ENCODE measurements at regions not wholly inside any gene's neighbourhood (a gene's known extent, or its start where the extent isn't known, plus 50 kb on each side); places are given as distances from the start of the nearest gene placed in this dataset.

- no peak for DNase-seq
These were observed 378.5 kb downstream of the PLPP3 start for GRCh38 chr1:56200896-56201295.

GRCh38 chr1:56200442-56200841 lies 378.9 kb downstream of the PLPP3 start:
- no peak for DNase-seq
- no peak for TF ChIP-seq POLR2A (IDR thresholded peaks at IDR 0.05; ENCODE audit: low read length)
- no peak for TF ChIP-seq GATA1 (IDR thresholded peaks at IDR 0.05; ENCODE audit: low read depth, low read length)

More at GRCh38 chr1:56200896-56201295, 378.5 kb downstream of the PLPP3 start:
- TF ChIP-seq POLR2A (IDR thresholded peaks at IDR 0.05; ENCODE audit: low read length) (no peak), GATA1 (IDR thresholded peaks at IDR 0.05; ENCODE audit: low read depth, low read length) (no peak)

DNA sequence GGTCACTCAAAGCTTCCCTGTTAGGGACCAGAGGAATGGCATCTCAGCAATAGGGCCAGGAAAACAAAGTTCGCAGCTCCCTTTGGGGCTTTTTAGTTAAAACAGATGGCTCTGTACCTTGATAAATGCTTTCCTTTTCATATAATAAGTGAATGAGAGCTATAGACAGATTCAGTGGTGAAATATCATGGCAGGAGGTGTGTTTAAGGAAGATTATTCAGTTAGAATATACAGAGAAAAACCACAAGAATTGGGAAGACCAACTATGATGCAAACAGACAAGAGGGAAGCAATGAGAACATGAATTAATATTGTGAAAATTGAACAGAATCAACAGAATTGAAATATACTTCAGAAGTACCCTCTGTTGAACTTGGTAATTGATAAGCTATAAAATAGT lies 379.4 kb downstream of the PLPP3 start:
- TF ChIP-seq GATA1 (IDR thresholded peaks at IDR 0.05; ENCODE audit: low read depth, low read length) (no peak), POLR2A (IDR thresholded peaks at IDR 0.05; ENCODE audit: low read length) (no peak)
- no peak for DNase-seq

- TF ChIP-seq POLR2A (IDR thresholded peaks at IDR 0.05; ENCODE audit: low read length), result no peak
- TF ChIP-seq GATA1 (IDR thresholded peaks at IDR 0.05; ENCODE audit: low read depth, low read length), result no peak
- no peak for DNase-seq
These were observed 380.3 kb downstream of the PLPP3 start for GRCh38 chr1:56199061-56199460.

DNA sequence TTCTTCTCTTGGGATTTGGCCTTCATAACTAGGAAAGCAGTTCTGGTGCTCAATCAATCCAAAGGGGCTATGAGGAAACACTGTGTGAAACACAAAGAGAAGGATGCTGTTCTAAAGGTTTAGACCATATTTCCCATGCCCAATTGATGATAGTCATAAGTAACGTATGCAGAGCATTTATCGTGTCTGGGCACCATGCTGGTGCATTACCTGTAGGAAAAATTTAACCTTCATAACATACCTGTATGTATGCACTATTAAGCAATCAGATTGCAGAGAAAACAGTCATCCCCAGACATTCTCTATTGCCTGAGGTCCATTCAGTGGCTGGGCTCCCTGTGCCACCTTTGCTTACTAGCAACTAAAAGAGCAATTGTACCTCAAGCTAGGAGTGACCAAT lies 381.4 kb downstream of the PLPP3 start:
- no peak for TF ChIP-seq GATA1 (IDR thresholded peaks at IDR 0.05; ENCODE audit: low read depth, low read length)
- TF ChIP-seq POLR2A (IDR thresholded peaks at IDR 0.05; ENCODE audit: low read length), result no peak
- DNase-seq, result no peak

DNA sequence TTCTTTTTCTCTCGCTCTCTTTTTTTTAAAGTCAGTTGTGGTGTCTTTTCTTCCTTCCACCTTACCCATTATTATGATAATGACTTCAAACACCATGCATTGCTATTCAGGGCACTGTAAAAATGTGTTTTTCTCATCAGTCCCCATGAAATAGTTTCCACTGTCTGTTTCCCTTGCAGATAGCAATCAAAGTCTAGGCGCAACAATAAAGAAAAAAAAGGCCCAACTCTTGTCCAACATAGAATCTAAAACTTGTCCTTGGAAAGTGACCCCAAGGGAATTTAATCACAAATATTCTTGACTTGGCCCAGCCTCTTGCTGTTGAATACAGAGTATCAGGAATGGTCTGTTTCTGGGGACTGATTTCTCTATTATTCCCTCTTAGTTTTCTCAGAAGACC lies 382.5 kb downstream of the PLPP3 start:
- no peak for DNase-seq
- no peak for TF ChIP-seq GATA1 (IDR thresholded peaks at IDR 0.05; ENCODE audit: low read depth, low read length)
- TF ChIP-seq POLR2A (IDR thresholded peaks at IDR 0.05; ENCODE audit: low read length), result no peak

DNA sequence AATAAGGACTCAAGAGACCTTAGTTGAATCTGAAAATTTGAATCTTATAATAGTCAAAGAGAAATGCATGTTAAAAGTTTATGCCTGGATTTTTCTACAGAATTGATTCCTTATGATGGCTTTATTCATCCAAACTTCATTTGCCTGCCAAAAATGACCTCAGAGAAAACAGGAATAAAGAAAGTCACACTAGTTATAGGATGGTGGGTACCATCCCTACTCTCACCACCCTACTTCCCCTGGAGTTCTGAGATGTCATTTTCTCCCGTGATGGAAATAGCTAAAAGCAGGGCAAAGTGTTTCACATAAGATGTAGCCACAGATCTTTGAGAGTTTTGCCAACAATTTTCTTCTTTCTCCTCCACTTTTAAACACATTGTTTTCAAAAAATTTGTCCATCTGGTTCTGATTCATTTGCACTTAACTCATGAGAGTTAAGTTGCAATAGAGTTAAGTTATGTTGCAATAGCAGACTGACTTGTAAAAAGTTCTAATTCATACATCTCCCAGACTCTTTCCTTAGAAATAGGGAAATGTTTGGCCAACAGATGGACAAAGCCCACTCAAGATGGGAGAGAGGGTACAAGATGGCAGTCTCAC lies 384.6 kb downstream of the PLPP3 start:
- DNase-seq, result no peak
- TF ChIP-seq POLR2A (IDR thresholded peaks at IDR 0.05; ENCODE audit: low read length), result no peak

DNA sequence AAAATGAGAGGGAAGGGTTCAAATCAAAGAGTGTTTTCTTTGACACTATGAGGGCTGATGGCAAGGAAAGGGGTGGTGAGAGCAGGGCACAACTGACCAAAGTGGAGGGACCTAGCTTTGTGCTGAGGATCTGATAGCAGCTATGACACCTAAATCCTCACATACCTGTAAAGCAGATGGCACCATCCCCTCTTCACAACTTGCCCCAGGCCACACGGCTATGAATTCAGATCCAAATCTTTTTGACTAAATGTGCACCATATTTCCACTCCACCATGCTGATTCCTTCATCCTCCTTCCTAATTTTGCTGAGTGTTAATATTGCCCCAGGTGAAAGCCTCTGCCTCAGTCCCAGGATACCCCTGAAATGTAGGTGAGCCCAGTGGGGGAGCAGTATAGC lies 385.7 kb downstream of the PLPP3 start:
- no peak for DNase-seq
- no peak for TF ChIP-seq GATA1 (IDR thresholded peaks at IDR 0.05; ENCODE audit: low read depth, low read length)

DNA sequence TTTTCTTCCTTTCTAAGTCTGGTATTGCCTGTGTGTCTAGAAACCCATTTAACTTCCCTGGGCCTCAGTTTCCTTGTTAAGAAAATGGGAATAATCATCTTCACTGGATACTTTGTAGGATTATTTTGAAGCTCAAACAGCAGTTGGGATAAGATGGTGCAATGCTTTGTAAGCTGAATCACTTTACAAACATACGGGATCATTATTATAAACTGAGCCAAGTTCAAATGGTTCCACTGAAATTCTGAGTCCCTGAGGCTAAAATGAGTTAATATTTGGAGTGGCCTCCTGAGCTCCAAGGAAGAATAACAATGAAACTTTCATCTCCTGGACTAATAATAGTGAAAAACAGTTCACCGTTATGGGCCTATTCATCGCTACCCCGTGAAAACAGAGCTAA lies 388.0 kb downstream of the PLPP3 start:
- no peak for DNase-seq
- TF ChIP-seq POLR2A (IDR thresholded peaks at IDR 0.05; ENCODE audit: low read length) (no peak), GATA1 (IDR thresholded peaks at IDR 0.05; ENCODE audit: low read depth, low read length) (no peak)

DNA sequence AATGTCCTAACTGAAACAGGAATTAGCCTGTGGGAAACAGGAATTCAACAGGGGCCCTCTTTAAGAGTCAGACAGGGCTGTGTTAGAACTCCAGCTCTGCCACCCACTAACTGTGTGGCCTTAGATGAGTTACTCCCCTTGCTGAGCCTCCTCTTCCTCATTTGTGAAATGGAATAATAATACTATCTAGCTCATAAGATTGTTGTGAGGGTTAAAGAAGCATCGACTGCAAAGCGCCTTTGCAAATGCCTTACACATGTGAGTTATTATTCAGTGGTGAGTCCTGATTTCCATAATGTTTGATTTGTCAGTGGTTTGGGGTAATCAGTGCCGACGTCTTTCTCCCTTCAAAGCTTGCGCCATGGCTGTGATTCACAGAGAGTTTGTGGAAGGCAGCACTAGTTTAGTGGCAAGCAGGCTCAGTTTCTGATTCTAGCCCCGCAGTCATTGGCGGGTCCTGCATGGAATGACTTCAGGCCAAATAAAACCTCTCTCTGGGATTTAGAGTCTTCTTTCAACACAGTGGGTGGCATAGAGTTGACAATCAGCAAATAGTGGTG lies 388.5 kb downstream of the PLPP3 start:
- no peak for DNase-seq
- TF ChIP-seq GATA1 (IDR thresholded peaks at IDR 0.05; ENCODE audit: low read depth, low read length) (no peak), POLR2A (IDR thresholded peaks at IDR 0.05; ENCODE audit: low read length) (no peak)

GRCh38 chr1:56189946-56190805 lies 389.2 kb downstream of the PLPP3 start:
- no peak for TF ChIP-seq POLR2A (IDR thresholded peaks at IDR 0.05; ENCODE audit: low read length)
- peak in 1 of 2 experiments; percentile 1 for DNase-seq

DNA sequence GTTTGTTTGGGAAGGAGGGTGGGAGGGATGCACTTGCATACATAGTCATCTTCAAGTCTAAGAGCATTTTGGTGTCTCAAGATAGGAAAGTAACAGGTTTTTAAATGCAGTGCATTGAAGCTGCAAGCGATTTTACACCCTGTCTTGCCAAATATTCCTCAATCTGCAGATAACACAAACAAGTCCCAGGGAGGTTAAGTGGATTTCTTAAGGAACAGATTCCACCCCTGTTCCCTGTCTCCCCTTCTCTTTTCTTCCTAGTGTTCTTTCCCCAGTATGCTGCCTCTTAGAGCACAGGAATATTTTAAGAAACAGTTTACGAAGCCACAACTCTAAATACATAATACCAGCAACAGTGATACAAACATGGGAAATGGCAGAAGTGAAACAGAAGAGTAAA lies 389.9 kb downstream of the PLPP3 start:
- no peak for DNase-seq
- TF ChIP-seq POLR2A (IDR thresholded peaks at IDR 0.05; ENCODE audit: low read length), result no peak
- no peak for TF ChIP-seq GATA1 (IDR thresholded peaks at IDR 0.05; ENCODE audit: low read depth, low read length)

DNA sequence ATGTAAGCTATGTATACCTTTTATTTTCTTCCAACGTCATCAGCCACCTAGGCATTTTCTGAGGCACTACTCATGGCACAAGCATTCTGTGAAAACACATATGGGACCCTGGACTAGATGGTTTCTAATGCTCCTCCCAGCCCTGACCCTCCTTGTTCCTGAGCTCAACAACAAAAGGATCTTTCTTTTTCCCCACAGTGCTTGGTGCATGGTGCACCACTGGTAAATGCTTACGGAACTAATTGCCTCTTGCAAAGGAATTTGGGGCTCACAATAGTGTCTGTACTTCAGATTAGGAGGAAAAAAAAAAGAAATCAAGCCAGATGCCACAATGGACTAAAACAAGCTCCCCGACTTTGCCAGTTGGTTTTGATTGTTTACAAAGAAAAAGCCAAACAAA lies 390.5 kb downstream of the PLPP3 start:
- TF ChIP-seq GATA1 (IDR thresholded peaks at IDR 0.05; ENCODE audit: low read depth, low read length) (no peak), POLR2A (IDR thresholded peaks at IDR 0.05; ENCODE audit: low read length) (no peak)
- no peak for DNase-seq

DNA sequence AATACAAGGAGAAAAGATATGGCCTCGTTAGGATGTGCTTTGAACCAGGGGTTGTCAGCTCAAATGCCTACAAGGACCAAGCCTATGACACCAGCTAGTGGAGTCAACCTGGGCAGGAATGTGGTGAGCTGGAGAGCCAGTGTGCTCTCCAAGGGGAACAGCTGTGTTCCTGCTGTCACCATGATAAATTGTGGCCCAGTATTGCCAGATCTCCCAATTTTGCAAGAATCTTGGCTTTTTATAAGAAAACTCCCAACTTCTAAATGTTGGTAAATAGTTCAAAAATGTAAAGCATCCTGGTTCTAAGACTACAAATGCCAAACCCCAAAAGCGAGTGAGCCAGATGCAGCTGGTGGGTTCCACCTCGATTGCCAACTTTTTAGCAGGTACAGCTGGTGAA lies 391.1 kb downstream of the PLPP3 start:
- TF ChIP-seq GATA1 (IDR thresholded peaks at IDR 0.05; ENCODE audit: low read depth, low read length) (no peak), POLR2A (IDR thresholded peaks at IDR 0.05; ENCODE audit: low read length) (no peak)
- DNase-seq, result no peak

DNA sequence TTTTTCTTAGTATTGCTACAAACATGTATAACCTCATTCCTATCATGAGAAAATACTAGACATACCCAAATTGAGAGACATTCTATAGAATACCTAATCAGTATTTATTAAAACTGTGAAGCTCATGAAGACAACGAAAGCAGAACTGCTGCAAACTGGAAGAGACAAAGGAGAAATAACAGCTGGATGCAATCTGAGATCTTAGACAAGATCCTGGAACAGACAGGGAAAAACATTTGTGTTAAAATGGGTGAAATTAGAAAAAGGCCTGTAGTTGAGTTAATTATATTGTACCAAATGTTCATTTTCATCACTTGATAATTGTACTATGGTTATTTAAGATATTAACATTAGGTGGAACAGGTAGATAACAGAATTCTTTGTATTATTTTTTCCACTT lies 392.0 kb downstream of the PLPP3 start:
- no peak for DNase-seq
- no peak for TF ChIP-seq GATA1 (IDR thresholded peaks at IDR 0.05; ENCODE audit: low read depth, low read length)
- no peak for TF ChIP-seq POLR2A (IDR thresholded peaks at IDR 0.05; ENCODE audit: low read length)

Data from erythroblast (primary cell).